ENCODE measurements at regions not wholly inside any gene's neighbourhood (a gene's known extent, or its start where the extent isn't known, plus 50 kb on each side); places are given as distances from the start of the nearest gene placed in this dataset.

- no peaks in the 10 kb centered on the region for H3K36me3 ChIP-seq (ENCODE audit: control insufficient read depth in 3 of 3, insufficient read depth in 3 of 3, low read length in 3 of 3)
- H3K27ac ChIP-seq (ENCODE audit: low read depth, low read length), result no peak overlapping the region
- no peaks in the 10 kb centered on the region for H3K27me3 ChIP-seq (ENCODE audit: control insufficient read depth in 3 of 3, insufficient read depth in 3 of 3, low read length in 3 of 3)
- H3K4me3 ChIP-seq (ENCODE audit: low read length in 3 of 3), result no peak overlapping the region
- H3K9ac ChIP-seq (ENCODE audit: low read depth in 1 of 3, low read length in 3 of 3), result no peak overlapping the region
- H3K4me1 ChIP-seq (ENCODE audit: control insufficient read depth in 3 of 3, insufficient read depth in 3 of 3, low read length in 3 of 3), result no peaks in the 10 kb centered on the region
- H3K9me3 ChIP-seq (ENCODE audit: control insufficient read depth in 3 of 3, low read length in 3 of 3), result no peaks in the 10 kb centered on the region
Measured at GRCh38 chr4:11196927-11197522, 231.7 kb downstream of the HS3ST1 start.

DNA sequence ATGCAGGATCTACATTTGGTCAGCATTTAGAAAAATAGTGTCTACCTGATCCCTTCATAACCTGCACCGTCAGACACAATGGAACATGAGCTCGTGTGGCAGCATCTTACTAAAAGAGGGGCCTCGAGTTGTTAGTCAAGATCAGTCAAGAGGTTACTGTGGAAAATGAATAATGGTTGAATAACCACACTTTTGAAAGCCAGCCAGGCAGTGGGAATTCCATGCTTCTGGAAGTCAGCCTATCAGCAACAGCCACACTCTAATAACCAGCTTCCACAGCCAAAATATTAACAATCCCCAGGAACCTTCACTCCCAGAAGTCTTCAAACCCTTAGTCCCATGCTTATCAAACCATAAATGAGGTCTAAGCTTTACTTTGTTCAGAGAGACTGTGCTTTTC, 234.3 kb downstream of the HS3ST1 start:
- Histone ChIP-seq H3K9me3 (ENCODE audit: control insufficient read depth in 3 of 3, low read length in 3 of 3) (no peaks in the 10 kb centered on the region), H3K4me3 (ENCODE audit: low read length in 3 of 3) (no peak overlapping the region), H3K4me1 (ENCODE audit: control insufficient read depth in 3 of 3, insufficient read depth in 3 of 3, low read length in 3 of 3) (no peaks in the 10 kb centered on the region), H3K36me3 (ENCODE audit: control insufficient read depth in 3 of 3, insufficient read depth in 3 of 3, low read length in 3 of 3) (no peaks in the 10 kb centered on the region), H3K9ac (ENCODE audit: low read depth in 1 of 3, low read length in 3 of 3) (no peak overlapping the region), H3K27me3 (ENCODE audit: control insufficient read depth in 3 of 3, insufficient read depth in 3 of 3, low read length in 3 of 3) (no peaks in the 10 kb centered on the region), H3K27ac (ENCODE audit: low read depth, low read length) (no peak overlapping the region)

DNA sequence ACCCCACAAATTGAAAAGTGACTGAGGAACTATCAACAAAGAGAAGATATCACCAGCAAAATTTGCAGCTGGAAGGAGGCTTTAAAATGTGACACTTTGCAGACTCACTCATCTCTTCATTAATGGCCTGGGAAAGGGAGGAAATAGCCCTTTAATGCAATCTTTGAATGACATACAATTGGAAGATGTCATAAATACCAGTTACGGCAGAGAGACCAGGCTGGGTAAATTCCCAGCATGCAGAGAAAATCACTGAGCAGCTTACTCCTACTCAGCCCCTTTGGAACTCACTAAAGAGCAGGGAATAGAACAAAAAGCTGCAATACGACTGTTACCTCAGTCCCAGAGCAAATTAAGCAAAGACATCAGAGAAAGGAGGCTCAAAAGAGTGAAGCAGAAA, 238.9 kb downstream of the HS3ST1 start:
- Histone ChIP-seq H3K9me3 (ENCODE audit: control insufficient read depth in 3 of 3, low read length in 3 of 3) (no peaks in the 10 kb centered on the region), H3K27ac (ENCODE audit: low read depth, low read length) (no peak overlapping the region), H3K4me1 (ENCODE audit: control insufficient read depth in 3 of 3, insufficient read depth in 3 of 3, low read length in 3 of 3) (no peaks in the 10 kb centered on the region), H3K27me3 (ENCODE audit: control insufficient read depth in 3 of 3, insufficient read depth in 3 of 3, low read length in 3 of 3) (no peaks in the 10 kb centered on the region), H3K36me3 (ENCODE audit: control insufficient read depth in 3 of 3, insufficient read depth in 3 of 3, low read length in 3 of 3) (no peaks in the 10 kb centered on the region), H3K9ac (ENCODE audit: low read depth in 1 of 3, low read length in 3 of 3) (no peak overlapping the region), H3K4me3 (ENCODE audit: low read length in 3 of 3) (no peak overlapping the region)

- no peaks in the 10 kb centered on the region for H3K9me3 ChIP-seq (ENCODE audit: control insufficient read depth in 3 of 3, low read length in 3 of 3)
- no peak overlapping the region for H3K27ac ChIP-seq (ENCODE audit: low read depth, low read length)
- no peak overlapping the region for H3K9ac ChIP-seq (ENCODE audit: low read depth in 1 of 3, low read length in 3 of 3)
- H3K4me3 ChIP-seq (ENCODE audit: low read length in 3 of 3), result no peak overlapping the region
- no peaks in the 10 kb centered on the region for H3K27me3 ChIP-seq (ENCODE audit: control insufficient read depth in 3 of 3, insufficient read depth in 3 of 3, low read length in 3 of 3)
- H3K36me3 ChIP-seq (ENCODE audit: control insufficient read depth in 3 of 3, insufficient read depth in 3 of 3, low read length in 3 of 3), result no peaks in the 10 kb centered on the region
- H3K4me1 ChIP-seq (ENCODE audit: control insufficient read depth in 3 of 3, insufficient read depth in 3 of 3, low read length in 3 of 3), result no peaks in the 10 kb centered on the region
Measured at GRCh38 chr4:11183356-11183740, 245.3 kb downstream of the HS3ST1 start.

DNA sequence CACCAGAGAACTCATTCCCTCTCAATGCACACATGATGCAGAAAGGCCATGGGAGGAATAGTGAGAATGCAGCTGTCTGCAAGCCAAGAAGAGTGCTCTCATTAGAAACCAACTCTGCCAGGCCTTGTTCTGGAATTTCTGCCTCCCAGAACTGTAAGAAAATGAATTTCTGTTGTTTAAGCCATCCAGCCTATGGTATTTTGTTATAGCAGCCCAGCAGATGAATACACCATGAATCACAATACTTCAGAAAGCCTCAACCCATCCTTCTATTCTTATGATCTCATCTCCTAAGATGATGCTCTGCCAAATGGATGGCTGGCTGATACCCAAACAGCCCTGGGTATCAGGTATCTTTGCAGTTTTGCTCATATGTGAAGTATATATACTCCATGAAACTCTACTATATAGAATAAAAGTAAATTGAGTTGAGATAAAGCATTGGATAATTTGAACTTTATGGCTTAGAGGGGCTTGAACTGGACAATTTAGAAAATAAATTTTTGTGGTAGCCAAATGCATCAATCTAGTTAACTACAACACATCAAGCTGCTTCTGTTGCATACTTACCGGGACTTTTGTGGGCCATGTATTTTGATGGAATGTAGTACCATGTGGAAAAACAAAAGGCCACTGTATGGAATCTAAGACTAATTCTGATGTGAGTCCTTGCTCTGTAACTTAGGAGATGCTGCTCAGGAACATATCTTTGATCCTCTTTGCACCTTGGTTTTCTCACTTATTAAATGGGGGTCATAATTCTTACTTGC, 245.9 kb downstream of the HS3ST1 start:
- Histone ChIP-seq H3K27me3 (ENCODE audit: control insufficient read depth in 3 of 3, insufficient read depth in 3 of 3, low read length in 3 of 3) (no peaks in the 10 kb centered on the region), H3K4me3 (ENCODE audit: low read length in 3 of 3) (no peak overlapping the region), H3K9me3 (ENCODE audit: control insufficient read depth in 3 of 3, low read length in 3 of 3) (no peaks in the 10 kb centered on the region), H3K4me1 (ENCODE audit: control insufficient read depth in 3 of 3, insufficient read depth in 3 of 3, low read length in 3 of 3) (no peaks in the 10 kb centered on the region), H3K9ac (ENCODE audit: low read depth in 1 of 3, low read length in 3 of 3) (no peak overlapping the region), H3K36me3 (ENCODE audit: control insufficient read depth in 3 of 3, insufficient read depth in 3 of 3, low read length in 3 of 3) (no peaks in the 10 kb centered on the region), H3K27ac (ENCODE audit: low read depth, low read length) (no peak overlapping the region)

DNA sequence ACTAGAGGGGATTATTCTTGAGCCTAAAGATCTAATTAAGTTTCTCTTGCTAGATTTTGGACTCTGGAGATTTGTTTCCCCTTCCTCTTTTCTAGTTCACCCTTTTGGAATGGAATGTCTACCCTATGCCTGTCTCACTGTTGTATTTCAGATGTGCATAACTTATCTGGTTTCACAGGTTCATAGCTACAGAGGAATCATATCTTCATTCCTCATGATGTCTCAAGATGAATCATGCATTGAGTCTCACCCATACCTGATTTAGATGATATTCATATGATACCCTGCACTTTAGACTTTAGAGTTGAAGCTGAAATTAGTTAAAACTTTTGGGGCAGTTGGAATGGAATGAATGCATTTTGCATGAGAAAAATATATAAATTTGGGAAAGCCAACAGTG, 246.7 kb downstream of the HS3ST1 start:
- H3K9ac ChIP-seq (ENCODE audit: low read depth in 1 of 3, low read length in 3 of 3), result no peak overlapping the region
- H3K27ac ChIP-seq (ENCODE audit: low read depth, low read length), result no peak overlapping the region
- H3K4me1 ChIP-seq (ENCODE audit: control insufficient read depth in 3 of 3, insufficient read depth in 3 of 3, low read length in 3 of 3), result no peaks in the 10 kb centered on the region
- no peak overlapping the region for H3K4me3 ChIP-seq (ENCODE audit: low read length in 3 of 3)
- no peaks in the 10 kb centered on the region for H3K36me3 ChIP-seq (ENCODE audit: control insufficient read depth in 3 of 3, insufficient read depth in 3 of 3, low read length in 3 of 3)
- no peaks in the 10 kb centered on the region for H3K9me3 ChIP-seq (ENCODE audit: control insufficient read depth in 3 of 3, low read length in 3 of 3)
- no peaks in the 10 kb centered on the region for H3K27me3 ChIP-seq (ENCODE audit: control insufficient read depth in 3 of 3, insufficient read depth in 3 of 3, low read length in 3 of 3)

DNA sequence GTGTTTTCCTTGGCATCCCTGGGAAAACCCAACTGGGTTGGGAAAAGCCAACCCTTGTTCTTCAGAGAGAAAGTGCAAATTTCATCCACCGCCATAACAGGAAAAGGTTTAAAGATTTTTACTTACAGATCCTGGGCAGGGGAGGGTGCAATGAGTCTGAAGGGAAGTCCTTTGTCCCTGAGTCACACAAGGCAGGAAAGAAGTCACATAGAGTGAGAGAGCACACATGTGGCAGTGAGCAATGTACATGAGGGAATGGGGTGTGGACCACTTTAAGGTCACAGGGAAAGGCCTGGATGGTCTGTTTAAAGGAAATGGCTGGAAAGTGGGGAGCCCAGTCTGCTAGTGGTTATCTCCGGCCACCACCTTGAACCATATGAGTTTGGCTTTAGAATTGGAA, 248.9 kb downstream of the HS3ST1 start:
- H3K4me3 ChIP-seq (ENCODE audit: low read length in 3 of 3), result no peak overlapping the region
- no peaks in the 10 kb centered on the region for H3K27me3 ChIP-seq (ENCODE audit: control insufficient read depth in 3 of 3, insufficient read depth in 3 of 3, low read length in 3 of 3)
- no peak overlapping the region for H3K9ac ChIP-seq (ENCODE audit: low read depth in 1 of 3, low read length in 3 of 3)
- H3K36me3 ChIP-seq (ENCODE audit: control insufficient read depth in 3 of 3, insufficient read depth in 3 of 3, low read length in 3 of 3), result no peaks in the 10 kb centered on the region
- no peak overlapping the region for H3K27ac ChIP-seq (ENCODE audit: low read depth, low read length)
- no peaks in the 10 kb centered on the region for H3K4me1 ChIP-seq (ENCODE audit: control insufficient read depth in 3 of 3, insufficient read depth in 3 of 3, low read length in 3 of 3)
- H3K9me3 ChIP-seq (ENCODE audit: control insufficient read depth in 3 of 3, low read length in 3 of 3), result peaks cover 0 to 2% (median 0%) of the 10 kb centered on the region in 3 donors

- H3K27ac ChIP-seq (ENCODE audit: low read depth, low read length), result no peak overlapping the region
- H3K27me3 ChIP-seq (ENCODE audit: control insufficient read depth in 3 of 3, insufficient read depth in 3 of 3, low read length in 3 of 3), result no peaks in the 10 kb centered on the region
- H3K9me3 ChIP-seq (ENCODE audit: control insufficient read depth in 3 of 3, low read length in 3 of 3), result peaks cover 0 to 2% (median 0%) of the 10 kb centered on the region in 3 donors
- no peaks in the 10 kb centered on the region for H3K36me3 ChIP-seq (ENCODE audit: control insufficient read depth in 3 of 3, insufficient read depth in 3 of 3, low read length in 3 of 3)
- no peak overlapping the region for H3K4me3 ChIP-seq (ENCODE audit: low read length in 3 of 3)
- no peak overlapping the region for H3K9ac ChIP-seq (ENCODE audit: low read depth in 1 of 3, low read length in 3 of 3)
- no peaks in the 10 kb centered on the region for H3K4me1 ChIP-seq (ENCODE audit: control insufficient read depth in 3 of 3, insufficient read depth in 3 of 3, low read length in 3 of 3)
Measured at GRCh38 chr4:11178433-11178832, 250.3 kb downstream of the HS3ST1 start.

DNA sequence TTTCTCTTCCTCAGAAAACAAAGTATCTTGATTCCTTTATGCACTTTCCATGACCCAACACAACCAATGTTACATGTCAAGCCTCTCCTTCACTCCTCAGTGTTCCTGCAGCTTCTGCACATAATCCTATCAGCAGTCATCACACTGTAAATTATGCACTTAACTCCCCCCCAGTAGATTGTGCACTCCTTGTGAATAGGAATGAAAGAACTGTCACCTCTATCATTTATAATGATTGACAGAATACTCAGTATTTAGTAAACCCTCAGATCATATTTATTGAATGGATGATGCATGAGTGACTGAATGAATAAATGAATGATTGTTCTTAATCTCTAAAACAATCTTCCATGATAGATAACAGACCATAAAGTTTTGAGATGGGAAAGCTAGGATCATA, 253.3 kb downstream of the HS3ST1 start:
- Histone ChIP-seq H3K4me3 (ENCODE audit: low read length in 3 of 3) (no peak overlapping the region), H3K9ac (ENCODE audit: low read depth in 1 of 3, low read length in 3 of 3) (no peak overlapping the region), H3K36me3 (ENCODE audit: control insufficient read depth in 3 of 3, insufficient read depth in 3 of 3, low read length in 3 of 3) (no peaks in the 10 kb centered on the region), H3K27ac (ENCODE audit: low read depth, low read length) (no peak overlapping the region), H3K4me1 (ENCODE audit: control insufficient read depth in 3 of 3, insufficient read depth in 3 of 3, low read length in 3 of 3) (no peaks in the 10 kb centered on the region), H3K9me3 (ENCODE audit: control insufficient read depth in 3 of 3, low read length in 3 of 3) (peaks cover 0 to 2% (median 0%) of the 10 kb centered on the region in 3 donors), H3K27me3 (ENCODE audit: control insufficient read depth in 3 of 3, insufficient read depth in 3 of 3, low read length in 3 of 3) (no peaks in the 10 kb centered on the region)

DNA sequence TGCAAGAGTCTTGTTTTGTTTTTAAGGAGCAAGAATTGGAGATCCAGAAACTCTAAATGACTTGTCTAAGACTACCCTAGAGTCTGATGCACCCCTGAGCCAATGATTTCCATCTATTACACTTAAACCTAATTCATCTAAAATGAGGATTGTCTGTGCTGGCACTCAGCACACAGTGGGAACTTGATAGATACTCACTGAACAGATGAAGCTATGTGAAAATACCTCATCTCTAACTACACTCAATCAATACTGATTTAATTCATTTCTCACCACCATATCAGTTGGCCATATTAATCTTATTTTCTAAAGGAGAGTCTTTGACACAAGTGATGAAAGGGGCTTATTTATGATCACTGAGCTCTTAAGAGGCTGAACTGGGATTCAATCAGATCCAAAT, 262.1 kb downstream of the HS3ST1 start:
- Histone ChIP-seq H3K4me1 (ENCODE audit: control insufficient read depth in 3 of 3, insufficient read depth in 3 of 3, low read length in 3 of 3) (no peaks in the 10 kb centered on the region), H3K36me3 (ENCODE audit: control insufficient read depth in 3 of 3, insufficient read depth in 3 of 3, low read length in 3 of 3) (no peaks in the 10 kb centered on the region), H3K4me3 (ENCODE audit: low read length in 3 of 3) (no peak overlapping the region), H3K9me3 (ENCODE audit: control insufficient read depth in 3 of 3, low read length in 3 of 3) (no peaks in the 10 kb centered on the region), H3K9ac (ENCODE audit: low read depth in 1 of 3, low read length in 3 of 3) (no peak overlapping the region), H3K27me3 (ENCODE audit: control insufficient read depth in 3 of 3, insufficient read depth in 3 of 3, low read length in 3 of 3) (no peaks in the 10 kb centered on the region), H3K27ac (ENCODE audit: low read depth, low read length) (no peak overlapping the region)

Measured in skeletal muscle tissue (tissue), 3 donors.